Motor neuron (in vitro differentiated cells): ENCODE measurements at regions not wholly inside any gene's neighbourhood (a gene's known extent, or its start where the extent isn't known, plus 50 kb on each side); places are given as distances from the start of the nearest gene placed in this dataset.

Source experiments
- ATAC-seq, 8 experiments: fragments of 200-7000 bp; cut with Tn5 transposase; replicated peaks in 6 of 8; 2 replicates each; pipeline ENCODE4 v1.8.0; 2021; ENCODE audit warnings: mild to moderate bottlenecking in 8 of 8, moderate library complexity in 8 of 8
- H3K27ac ChIP-seq, 2 donors: fragments of 250-450 bp; sonication (Bioruptor Pico); 2 replicates each; pipeline ENCODE4 v1.9.0; 2021; ENCODE audit warnings: antibody characterized with exemption in 2 of 2, mild to moderate bottlenecking in 2 of 2, moderate library complexity in 1 of 2
- H3K4me1 ChIP-seq, 2 donors: fragments of 250-450 bp; sonication (Bioruptor Pico); replicated peaks in 1 of 2; 2 replicates each; pipeline ENCODE4 v1.6.1; 2021; ENCODE audit warnings: antibody characterized with exemption in 2 of 2, mild to moderate bottlenecking in 2 of 2, moderate library complexity in 1 of 2
- H3K4me3 ChIP-seq, 5 donors: fragments of 250-450 bp; sonication (Bioruptor Pico); 2 replicates each; pipeline ENCODE4 v1.9.0; 2021; ENCODE audit warnings: antibody characterized with exemption in 5 of 5, mild to moderate bottlenecking in 5 of 5, moderate library complexity in 4 of 5
- WGBS, 10 experiments: fragments of 450-650 bp; shearing (Covaris generic); methylation state at CpG; one replicate each; pipeline ENCODE4 v1.0.0; 2022; 5-methylcytosine and 5-hydroxymethylcytosine counted together
- in situ Hi-C, 9 experiments: fragments of 400-800 bp; cut with MboI; loops; one replicate each; pipeline ENCODE4 v1.15.0; 2021; ENCODE audit warnings: low sequenced_read_pairs in 9 of 9, low pct_unique_long_range_greater_than_20kb in 2 of 9; ENCODE audit not compliant: unreplicated experiment in 9 of 9

DNA sequence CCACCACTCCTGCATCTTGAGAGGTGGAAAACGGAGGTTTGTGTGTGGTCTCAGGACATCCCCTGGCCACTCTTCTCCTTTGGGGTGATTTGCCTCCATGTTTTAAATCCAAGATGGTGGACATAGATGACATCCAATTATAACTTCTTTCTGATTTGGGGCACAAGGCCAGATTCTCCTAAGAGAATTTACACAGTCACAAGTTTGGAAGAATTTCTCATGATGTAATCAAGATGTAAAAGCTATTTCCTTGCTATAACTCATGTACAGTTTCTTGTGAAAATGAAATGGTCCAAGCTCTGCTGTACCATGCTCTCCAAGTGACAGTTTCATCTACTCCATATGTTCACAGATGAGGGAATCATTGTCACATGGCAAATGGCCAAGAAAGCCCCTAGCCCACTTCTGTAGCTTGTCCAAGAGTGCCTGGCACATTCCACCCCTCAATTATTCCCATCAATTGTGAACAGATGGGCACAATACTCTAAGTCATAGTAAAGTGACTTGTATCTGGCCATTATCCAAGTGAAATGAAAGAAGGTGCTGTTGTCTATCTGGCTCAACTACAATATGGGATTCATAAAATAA, 134.6 kb upstream of the ROPN1 start:
- Histone ChIP-seq H3K4me1 (peaks cover 3 to 4% of the 10 kb centered on the region in 2 donors), H3K4me3 (no peak overlapping the region), H3K27ac (no peak overlapping the region)
- WGBS, 10 experiments = 14 to 100% (median 95%) methylated on average over 1 of the region's 1 CpG; no CpG with 5 or more reads in 4 of the 10 experiments
- no peak for ATAC-seq
- in situ Hi-C loops = no loop called here

DNA sequence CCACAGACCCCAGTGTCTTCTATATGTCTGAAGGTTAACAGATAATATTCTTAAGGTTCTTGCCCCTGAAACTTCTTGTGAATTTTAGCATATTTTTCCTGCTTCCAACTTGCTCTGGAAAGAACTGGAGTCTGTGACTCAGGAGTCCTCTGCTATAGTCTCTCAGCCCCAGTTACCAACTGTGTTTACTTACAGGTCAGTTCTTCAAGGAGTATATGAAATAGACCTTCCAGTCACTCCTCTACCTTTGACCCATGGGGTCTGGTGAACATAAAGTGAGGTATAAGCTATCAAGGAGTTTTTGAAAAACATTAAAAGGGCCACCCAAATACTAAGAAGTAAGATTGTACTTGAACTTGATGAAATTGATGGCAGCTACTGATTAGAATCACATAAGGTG, 139.2 kb upstream of the ROPN1 start:
- ATAC-seq = peak in 3 of 8 experiments; percentile 15 to 21 (median 16)
- no peak overlapping the region for H3K4me3 ChIP-seq
- no peak overlapping the region for H3K27ac ChIP-seq
- peaks cover 11 to 13% of the 10 kb centered on the region in 2 donors for H3K4me1 ChIP-seq
- in situ Hi-C loops = no loop called here

DNA sequence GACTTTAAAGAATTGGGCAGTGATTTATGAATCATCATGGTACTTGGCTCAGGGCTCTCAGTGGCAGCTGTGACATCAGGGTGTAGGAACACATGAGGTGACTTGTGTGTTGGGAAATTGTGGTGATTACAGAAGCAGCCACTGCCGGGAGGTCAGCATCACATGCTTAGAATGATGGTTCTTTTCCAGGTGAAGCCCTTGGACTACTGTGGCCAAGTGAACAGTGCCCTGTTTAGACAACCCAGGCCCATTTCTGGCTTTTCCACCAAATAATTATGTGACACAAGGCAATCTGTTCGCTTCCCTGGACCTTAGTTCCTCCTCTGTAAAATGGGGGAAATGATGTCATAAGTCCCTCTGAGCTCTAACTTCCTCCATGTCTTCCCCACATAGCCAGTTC, 139.7 kb upstream of the ROPN1 start:
- in situ Hi-C loops = no loop called here
- peaks cover 11 to 13% of the 10 kb centered on the region in 2 donors for H3K4me1 ChIP-seq
- no peak overlapping the region for H3K4me3 ChIP-seq
- WGBS, 10 experiments = 30 to 100% (median 86%) methylated on average over 1 to 2 of the region's 2 CpGs; no CpG with 5 or more reads in 2 of the 10 experiments
- H3K27ac ChIP-seq = no peak overlapping the region
- ATAC-seq = peak in 7 of 8 experiments; percentile 26 to 93 (median 87)

DNA sequence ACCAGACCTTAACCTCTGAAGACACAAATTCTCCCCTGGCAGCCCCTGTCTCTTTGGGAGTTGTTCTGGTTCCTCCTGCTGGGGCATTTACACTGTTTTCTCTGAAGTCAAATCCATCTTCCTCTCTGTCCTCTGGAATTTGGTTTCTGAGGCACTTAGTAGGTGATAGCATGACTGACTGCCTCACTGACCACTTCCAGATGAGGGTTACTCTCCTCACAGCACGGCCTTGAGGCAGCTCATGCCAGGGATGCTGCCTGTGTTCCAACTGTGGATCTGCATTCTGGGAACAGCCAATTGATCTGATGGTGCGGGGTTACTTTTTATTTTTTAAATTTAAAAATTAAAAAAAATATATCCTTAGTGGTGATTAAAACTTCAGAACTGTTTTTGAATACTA, 140.9 kb upstream of the ROPN1 start:
- no peak for ATAC-seq
- 0 to 93% (median 55%) methylated on average over 1 to 2 of the region's 2 CpGs; no CpG with 5 or more reads in 2 of the 10 experiments for WGBS, 10 experiments
- in situ Hi-C loops = no loop called here
- H3K4me3 ChIP-seq = no peak overlapping the region
- peaks cover 11 to 13% of the 10 kb centered on the region in 2 donors for H3K4me1 ChIP-seq
- H3K27ac ChIP-seq = no peak overlapping the region

DNA sequence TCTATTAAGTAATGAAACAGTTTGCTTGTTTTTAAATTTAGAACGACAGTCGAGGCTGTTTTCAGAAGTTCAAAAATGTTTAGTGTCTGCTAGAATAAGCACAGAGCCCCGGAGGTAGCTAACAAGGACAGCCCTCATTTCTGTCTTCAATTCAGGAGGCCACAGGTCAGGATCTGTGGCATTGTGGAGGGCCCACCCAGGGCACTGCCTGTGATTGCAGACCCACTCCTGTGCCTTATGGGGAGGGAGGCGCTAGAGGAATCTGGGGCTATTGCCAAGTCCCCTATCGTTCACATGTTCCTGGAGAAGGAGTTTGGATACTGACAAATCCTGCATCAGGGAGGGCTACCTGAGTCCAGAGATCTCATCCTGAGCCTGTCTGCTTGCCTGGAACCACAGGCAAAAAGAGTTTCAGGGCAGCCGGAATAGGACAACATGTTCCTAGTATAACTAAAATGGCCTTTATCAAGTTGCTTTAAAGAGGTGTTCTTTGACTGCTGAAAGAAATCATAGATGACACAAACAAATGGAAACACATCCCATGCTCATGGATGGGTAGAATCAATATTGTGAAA, 141.5 kb upstream of the ROPN1 start:
- no peak overlapping the region for H3K4me3 ChIP-seq
- peaks cover 11 to 13% of the 10 kb centered on the region in 2 donors for H3K4me1 ChIP-seq
- WGBS, 10 experiments = 0 to 100% (median 85%) methylated on average over 1 to 4 of the region's 6 CpGs; no CpG with 5 or more reads in 2 of the 10 experiments
- H3K27ac ChIP-seq = no peak overlapping the region
- in situ Hi-C loops = no loop called here
- no peak for ATAC-seq

DNA sequence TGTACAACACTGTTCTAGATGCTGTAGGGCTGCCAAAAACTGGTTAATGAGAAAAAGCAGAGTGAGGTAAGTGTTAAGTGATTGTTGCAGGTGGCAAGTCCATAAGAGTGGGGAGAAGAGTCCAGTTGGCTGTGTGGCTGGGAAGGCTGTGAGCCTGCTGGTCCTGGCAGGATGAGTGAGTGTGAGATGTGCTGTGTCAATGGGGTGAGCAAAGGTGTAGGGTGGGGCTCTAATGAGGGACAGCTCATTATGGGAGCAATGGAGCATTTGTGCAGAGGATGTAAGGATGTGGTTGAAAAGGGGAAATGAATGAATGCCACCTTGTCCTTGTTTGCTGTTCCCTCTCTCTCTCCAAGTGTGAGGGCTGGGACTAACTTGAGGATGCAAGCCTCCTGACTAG, 145.3 kb upstream of the ROPN1 start:
- Histone ChIP-seq H3K4me3 (no peak overlapping the region), H3K4me1 (peaks cover 5 to 10% of the 10 kb centered on the region in 2 donors), H3K27ac (no peak overlapping the region)
- no peak for ATAC-seq
- in situ Hi-C loops = no loop called here

DNA sequence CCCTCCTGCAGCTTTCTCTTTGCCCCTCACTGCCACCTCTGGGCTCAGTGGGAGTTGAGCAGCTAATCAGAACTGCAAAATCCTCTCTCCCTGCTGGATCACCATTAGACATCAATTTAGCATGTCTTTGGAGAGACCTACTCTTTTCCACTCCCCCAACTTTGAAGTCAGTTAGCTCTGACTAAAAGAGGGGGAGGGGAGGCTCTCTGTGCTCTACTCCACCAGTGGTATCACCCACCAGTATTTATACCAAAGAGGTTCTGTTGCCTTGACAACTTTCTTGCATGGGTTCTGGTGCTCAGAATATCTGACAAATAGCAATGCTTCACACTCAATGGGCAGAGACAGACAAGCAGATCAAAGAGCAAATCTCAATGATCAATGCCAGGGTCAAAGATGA, 146.2 kb upstream of the ROPN1 start:
- ATAC-seq = no peak
- H3K4me1 ChIP-seq = peaks cover 11 to 17% of the 10 kb centered on the region in 2 donors
- H3K27ac ChIP-seq = no peak overlapping the region
- in situ Hi-C loops = no loop called here
- no peak overlapping the region for H3K4me3 ChIP-seq

DNA sequence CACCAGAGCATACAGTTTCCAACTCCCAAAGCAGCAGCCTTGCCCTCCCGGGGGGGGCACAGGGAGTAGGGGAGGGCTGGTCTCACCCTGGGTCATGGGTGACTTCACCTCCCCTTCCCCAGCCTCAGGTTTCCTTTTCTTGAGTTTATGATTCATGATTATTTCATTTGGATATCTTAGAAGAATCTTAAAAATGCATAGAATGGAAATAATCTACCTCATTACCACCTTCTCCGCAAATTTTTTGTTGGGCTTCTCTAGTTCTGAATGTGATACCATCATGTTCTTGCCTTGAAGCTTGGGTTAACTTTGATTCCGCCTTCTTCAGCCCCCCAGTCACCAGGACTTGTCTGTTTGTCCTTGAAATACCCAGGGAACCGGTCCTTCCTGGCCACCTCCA, 148.8 kb upstream of the ROPN1 start:
- no peak overlapping the region for H3K27ac ChIP-seq
- in situ Hi-C loops = no loop called here
- WGBS, 10 experiments = 53 to 100% (median 88%) methylated on average over 1 to 4 of the region's 4 CpGs; no CpG with 5 or more reads in 3 of the 10 experiments
- ATAC-seq = no peak
- H3K4me1 ChIP-seq = peaks cover 11 to 17% of the 10 kb centered on the region in 2 donors
- H3K4me3 ChIP-seq = no peak overlapping the region

DNA sequence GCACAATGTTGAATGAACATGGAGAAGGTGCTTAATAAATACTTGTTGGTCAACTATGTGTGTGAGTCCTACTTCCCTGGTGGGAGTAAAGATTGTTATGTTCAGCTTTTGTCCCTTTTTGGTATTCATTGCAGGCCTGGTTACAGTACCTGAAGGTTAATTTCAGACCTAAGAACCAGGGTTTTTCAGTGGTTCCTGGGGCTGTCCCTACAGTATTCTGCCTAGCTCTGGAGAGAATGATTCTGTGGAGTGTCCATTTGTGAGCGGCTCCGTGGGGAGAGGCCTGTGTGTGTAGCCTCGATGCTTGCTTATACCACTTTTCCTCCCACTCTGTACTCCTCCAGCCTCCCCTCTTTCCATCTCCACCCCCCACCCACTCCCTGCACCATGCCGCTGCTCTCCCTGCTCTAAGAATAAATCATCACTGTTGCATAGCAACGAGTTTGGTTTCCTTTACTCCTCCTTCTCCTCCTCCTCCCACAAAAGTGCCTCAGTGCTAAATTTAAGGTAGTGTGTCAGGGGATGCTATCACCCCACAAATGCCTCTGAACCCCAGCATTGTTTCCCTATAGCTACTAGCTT, 150.6 kb upstream of the ROPN1 start:
- H3K27ac ChIP-seq = no peak overlapping the region
- ATAC-seq = peak in 6 of 8 experiments; percentile 28 to 96 (median 94)
- WGBS, 10 experiments = 0 to 90% (median 20%) methylated on average over 1 to 2 of the region's 5 CpGs; no CpG with 5 or more reads in 3 of the 10 experiments
- H3K4me1 ChIP-seq = peaks cover 11 to 17% of the 10 kb centered on the region in 2 donors
- in situ Hi-C loops = no loop called here
- H3K4me3 ChIP-seq = no peak overlapping the region

DNA sequence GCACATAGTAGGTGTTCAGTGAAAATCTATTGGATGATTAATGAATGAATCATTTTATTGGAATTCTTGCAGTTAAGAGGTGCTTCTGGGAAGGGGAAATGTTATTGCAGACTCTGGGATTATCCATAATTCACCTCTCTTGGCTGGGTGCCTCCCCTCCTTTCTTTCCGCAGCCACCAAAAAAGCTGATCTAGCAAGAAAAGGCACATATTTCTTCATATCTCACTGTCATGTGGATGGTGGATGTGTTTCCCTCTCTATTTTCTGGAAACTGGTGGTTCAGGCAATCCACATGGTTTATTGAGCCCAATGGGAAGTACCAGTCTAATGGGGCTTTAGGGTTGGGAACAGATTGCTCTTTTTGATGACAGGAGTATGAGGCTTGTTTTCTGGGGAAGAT, 151.1 kb upstream of the ROPN1 start:
- H3K27ac ChIP-seq = no peak overlapping the region
- WGBS, 10 experiments = 80 to 100% (median 83%) methylated on average over 1 of the region's 1 CpG; no CpG with 5 or more reads in 7 of the 10 experiments
- in situ Hi-C loops = no loop called here

DNA sequence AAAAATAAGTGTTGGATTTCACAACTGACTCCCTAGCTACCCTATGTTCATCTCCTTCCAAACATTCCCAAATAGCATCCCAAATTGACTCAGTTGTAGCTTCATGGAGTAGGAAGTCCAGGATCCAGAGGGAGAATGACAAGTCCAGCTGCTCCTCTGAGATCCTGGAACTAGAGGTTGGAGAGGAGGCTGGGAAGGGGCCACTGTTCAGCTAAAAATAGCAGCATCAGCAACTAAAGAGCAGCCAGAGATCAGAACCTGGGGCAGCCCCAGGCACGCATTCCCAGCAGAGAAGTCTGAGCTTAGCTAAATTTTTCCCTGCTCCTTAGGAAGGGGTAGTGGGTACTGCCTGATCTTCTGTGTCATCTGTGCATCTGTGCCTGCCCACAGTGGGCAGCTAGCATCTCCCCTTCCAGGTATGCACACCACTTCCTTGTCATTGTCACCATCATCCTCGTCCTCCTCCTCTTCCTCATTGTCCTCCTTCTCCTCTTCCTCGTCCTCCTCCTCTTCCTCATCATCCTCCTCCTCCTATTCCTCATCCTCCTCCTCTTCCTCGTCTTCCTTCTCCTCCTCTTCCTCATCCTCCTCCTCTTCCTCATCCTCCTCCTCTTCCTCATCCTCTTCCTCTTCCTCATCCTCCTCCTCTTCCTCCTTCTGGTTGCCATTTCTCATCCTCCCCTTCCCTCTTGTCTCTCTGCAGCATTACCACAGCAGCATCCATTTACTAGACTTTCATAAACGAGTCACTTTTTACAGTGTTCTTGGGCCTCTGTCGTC, 152.3 kb upstream of the ROPN1 start:
- no peak for ATAC-seq
- in situ Hi-C loops = no loop called here
- 36 to 100% (median 90%) methylated on average over 2 to 5 of the region's 6 CpGs; no CpG with 5 or more reads in 1 of the 10 experiments for WGBS, 10 experiments
- H3K4me1 ChIP-seq = peaks cover 11 to 17% of the 10 kb centered on the region in 2 donors
- H3K4me3 ChIP-seq = no peak overlapping the region
- no peak overlapping the region for H3K27ac ChIP-seq

More for the DNA sequence above, 151.1 kb upstream of the ROPN1 start:
- no peak for ATAC-seq
- no peak overlapping the region for H3K4me3 ChIP-seq
- peaks cover 11 to 17% of the 10 kb centered on the region in 2 donors for H3K4me1 ChIP-seq

DNA sequence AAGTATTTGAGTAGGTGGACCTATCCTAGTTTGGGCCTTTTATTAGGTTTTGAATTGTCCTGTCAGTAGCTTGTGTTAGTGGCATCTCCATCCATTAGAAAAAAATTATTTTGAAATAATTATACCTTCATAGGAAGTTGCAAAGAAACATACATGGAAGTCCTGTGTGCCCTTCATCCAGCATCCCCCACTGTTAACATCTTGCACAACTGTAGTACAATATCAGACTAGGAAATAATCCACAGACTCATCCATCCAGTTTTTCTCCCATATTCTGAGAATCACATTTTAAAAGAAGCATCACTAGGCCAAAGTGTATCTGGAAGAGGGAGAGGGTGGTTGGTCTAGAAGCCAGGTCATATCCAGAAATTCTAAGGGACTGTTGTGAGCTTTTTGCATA, 155.5 kb upstream of the ROPN1 start:
- in situ Hi-C loops = no loop called here
- Histone ChIP-seq H3K4me3 (no peak overlapping the region), H3K4me1 (peaks cover 7 to 26% of the 10 kb centered on the region in 2 donors), H3K27ac (no peak overlapping the region)
- ATAC-seq = no peak

DNA sequence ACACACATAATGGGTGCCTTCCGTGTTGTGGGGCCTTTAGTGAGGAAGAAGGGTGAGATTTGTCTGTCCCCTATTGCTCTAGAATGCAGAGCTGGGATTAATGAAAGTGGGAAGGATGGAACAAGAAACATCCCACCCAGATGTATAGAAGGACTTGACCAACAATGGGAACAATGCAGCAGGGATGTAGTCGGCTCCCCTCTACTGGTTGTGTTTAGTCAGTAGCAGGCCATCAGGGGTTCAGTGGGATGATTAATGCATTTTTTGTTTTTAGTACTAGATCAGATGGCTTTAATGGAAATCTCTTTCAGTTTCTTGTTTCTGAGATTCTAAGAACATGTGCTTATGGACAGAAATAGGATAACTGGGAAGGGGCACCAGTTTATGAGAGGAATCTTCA, 156.0 kb upstream of the ROPN1 start:
- no peak for ATAC-seq
- WGBS, 10 experiments = 20 to 80% (median 60%) methylated on average over 1 to 2 of the region's 2 CpGs; no CpG with 5 or more reads in 5 of the 10 experiments
- in situ Hi-C loops = no loop called here

More for the DNA sequence above, 156.0 kb upstream of the ROPN1 start:
- no peak overlapping the region for H3K27ac ChIP-seq
- H3K4me3 ChIP-seq = no peak overlapping the region
- H3K4me1 ChIP-seq = peaks cover 2 to 20% of the 10 kb centered on the region in 2 donors
